Activated T-cell treated with anti-CD3 and anti-CD28 coated beads for 4 hours (primary cell): ENCODE measurements at regions not wholly inside any gene's neighbourhood (a gene's known extent, or its start where the extent isn't known, plus 50 kb on each side); places are given as distances from the start of the nearest gene placed in this dataset.

ENCODE experiments used
- DNase-seq: peaks from one replicate; pipeline ENCODE4 v3.0.0-alpha.2; 2020

GRCh38 chr10:111756217-111757061 lies 427.1 kb downstream of the GPAM start:
- no peak for DNase-seq

GRCh38 chr10:111758593-111758992 lies 425.0 kb downstream of the GPAM start:
- DNase-seq: no peak

- DNase-seq: no peak
These were observed 421.5 kb downstream of the GPAM start for GRCh38 chr10:111762114-111762513.

- no peak for DNase-seq
These were observed 418.3 kb downstream of the GPAM start for GRCh38 chr10:111765216-111765615.

GRCh38 chr10:111766464-111766863 lies 417.1 kb downstream of the GPAM start:
- no peak for DNase-seq

- no peak for DNase-seq
These were observed 415.9 kb downstream of the GPAM start for GRCh38 chr10:111767661-111768060.

GRCh38 chr10:111773950-111774349 lies 409.6 kb downstream of the GPAM start:
- DNase-seq: no peak

- DNase-seq: no peak
These were observed 409.1 kb downstream of the GPAM start for GRCh38 chr10:111774486-111774885.

GRCh38 chr10:111784436-111784835 lies 399.1 kb downstream of the GPAM start:
- no peak for DNase-seq

- no peak for DNase-seq
These were observed 398.6 kb downstream of the GPAM start for GRCh38 chr10:111784946-111785465.

GRCh38 chr10:111785921-111786320 lies 397.6 kb downstream of the GPAM start:
- DNase-seq: no peak

GRCh38 chr10:111789821-111790220 lies 393.7 kb downstream of the GPAM start:
- no peak for DNase-seq

- DNase-seq: no peak
These were observed 381.7 kb downstream of the GPAM start for GRCh38 chr10:111801841-111802240.

- DNase-seq: no peak
These were observed 378.8 kb downstream of the GPAM start for GRCh38 chr10:111804781-111805180.

- DNase-seq: no peak
These were observed 372.0 kb downstream of the GPAM start for GRCh38 chr10:111811517-111811916.

GRCh38 chr10:111820471-111820870 lies 363.1 kb downstream of the GPAM start:
- no peak for DNase-seq

GRCh38 chr10:111821871-111822270 lies 361.7 kb downstream of the GPAM start:
- no peak for DNase-seq

GRCh38 chr10:111822661-111823060 lies 360.9 kb downstream of the GPAM start:
- DNase-seq: no peak

GRCh38 chr10:111824128-111824527 lies 359.4 kb downstream of the GPAM start:
- no peak for DNase-seq

- DNase-seq: no peak
These were observed 353.2 kb downstream of the GPAM start for GRCh38 chr10:111830359-111830758.

GRCh38 chr10:111831058-111831457 lies 352.5 kb downstream of the GPAM start:
- no peak for DNase-seq

- no peak for DNase-seq
These were observed 350.3 kb downstream of the GPAM start for GRCh38 chr10:111833251-111833650.

GRCh38 chr10:111835574-111835973 lies 348.0 kb downstream of the GPAM start:
- DNase-seq: no peak

GRCh38 chr10:111836064-111836463 lies 347.5 kb downstream of the GPAM start:
- DNase-seq: no peak

GRCh38 chr10:111836571-111836970 lies 347.0 kb downstream of the GPAM start:
- no peak for DNase-seq
